A549 (cell line): ENCODE measurements at regions not wholly inside any gene's neighbourhood (a gene's known extent, or its start where the extent isn't known, plus 50 kb on each side); places are given as distances from the start of the nearest gene placed in this dataset.

Source experiments
- ATAC-seq, 2 experiments: fragments of 200-7000 bp in 1 of 2; fragments of >200 bp in 1 of 2; cut with Nextera tagmentation in 1 of 2; cut with Tn5 transposase in 1 of 2; 3 replicates each; pipeline versions ENCODE4 v1.8.0 to v1.9.1; 2018 to 2020; ENCODE audit warnings: mild to moderate bottlenecking in 1 of 2, moderate library complexity in 1 of 2
- CTCF ChIA-PET: fragments of 300-600 bp; sonication (Branson Sonifier 250); formaldehyde crosslinking; extraction: SDS; loops from one replicate; lab custom pipeline; 2021; ENCODE audit warnings: antibody characterized with exemption, inconsistent platforms; lab: Yijun Ruan, JAX
- POLR2A ChIA-PET: fragments of 350-600 bp; formaldehyde crosslinking; extraction: SDS; loops from one replicate; lab custom pipeline; 2021; ENCODE audit warnings: antibody characterized with exemption, inconsistent platforms; lab: Yijun Ruan, JAX
- DNase-seq, 2 experiments: peaks; one replicate each; pipeline versions ENCODE4 v3.0.0 to v3.0.0-alpha.2; 2011 to 2016; ENCODE audit warnings: low read depth in 1 of 2, low spot score in 1 of 2
- FAIRE-seq: peaks from 2 replicates; lab custom pipeline; 2011; peaks lifted over from hg19 to GRCh38; lab: Jason Lieb, UNC
- H3K27ac ChIP-seq, 2 experiments: fragments of >200 bp; sonication (Bioruptor Twin); formaldehyde crosslinking; 3 replicates each; pipeline ENCODE4 v1.5.1; 2016 to 2017
- H3K4me1 ChIP-seq: fragments of >200 bp; sonication (Bioruptor Twin); formaldehyde crosslinking; 3 replicates; pipeline ENCODE4 v1.6.1; 2016
- H3K4me2 ChIP-seq: fragments of >200 bp; sonication (Bioruptor Twin); formaldehyde crosslinking; 3 replicates; pipeline ENCODE4 v1.6.1; 2016
- H3K4me3 ChIP-seq: fragments of >200 bp; sonication (Bioruptor Twin); formaldehyde crosslinking; 3 replicates; pipeline ENCODE4 v1.5.1; 2016
- H3K9me3 ChIP-seq: fragments of >200 bp; sonication (Bioruptor Twin); formaldehyde crosslinking; 3 replicates; pipeline ENCODE4 v1.6.1; 2016
- ATOH8 ChIP-seq: fragments of 250-450 bp; sonication (Bioruptor Pico); IDR thresholded peaks from 2 replicates; pipeline ENCODE4 v1.5.0; 2020; ENCODE audit warnings: low read depth, mild to moderate bottlenecking, moderate library complexity
- BHLHE40 ChIP-seq: IDR thresholded peaks from 2 replicates; pipeline ENCODE4 v1.6.1; 2012; ENCODE audit warnings: low read depth, low read length, inconsistent platforms
- CBX2 ChIP-seq: fragments of 200-600 bp; sonication (generic); IDR thresholded peaks from 2 replicates; pipeline ENCODE4 v1.6.1; 2016; ENCODE audit warnings: low read depth, mild to moderate bottlenecking, borderline replicate concordance
- CEBPB ChIP-seq, 2 experiments: fragments of >200 bp in 1 of 2; sonication (Bioruptor Twin) in 1 of 2; formaldehyde crosslinking in 1 of 2; IDR thresholded peaks; 2 replicates each; pipeline ENCODE4 v1.6.1; 2012 to 2016
- EHF ChIP-seq: fragments of 250-450 bp; sonication (Bioruptor Pico); IDR thresholded peaks from 2 replicates; pipeline ENCODE4 v1.5.0; 2020; ENCODE audit warnings: mild to moderate bottlenecking
- EP300 ChIP-seq, 2 experiments: fragments of >200 bp; sonication (Bioruptor Twin); formaldehyde crosslinking; IDR thresholded peaks; 2 replicates in 1 of 2; 3 replicates in 1 of 2; pipeline ENCODE4 v1.6.1; 2016 to 2017
- ESRRA ChIP-seq: fragments of 150-350 bp; IDR thresholded peaks from 2 replicates; pipeline ENCODE4 v1.6.1; 2014; ENCODE audit warnings: mild to moderate bottlenecking, low read length, borderline replicate concordance
- FOXS1 ChIP-seq: fragments of 250-450 bp; sonication (Bioruptor Pico); IDR thresholded peaks from 2 replicates; pipeline ENCODE4 v1.5.0; 2020; ENCODE audit warnings: mild to moderate bottlenecking, moderate library complexity
- HEYL ChIP-seq: fragments of 250-450 bp; sonication (Bioruptor Pico); IDR thresholded peaks from 2 replicates; pipeline ENCODE4 v1.8.0; 2021; ENCODE audit warnings: mild to moderate bottlenecking, moderate library complexity
- HOXA7 ChIP-seq: fragments of 250-450 bp; sonication (Bioruptor Pico); IDR thresholded peaks from 2 replicates; pipeline ENCODE4 v1.5.0; 2020; ENCODE audit warnings: mild to moderate bottlenecking, moderate library complexity
- HOXB13 ChIP-seq: fragments of 250-450 bp; sonication (Bioruptor Pico); IDR thresholded peaks from 2 replicates; pipeline ENCODE4 v1.5.0; 2020; ENCODE audit warnings: low read depth, mild to moderate bottlenecking, moderate library complexity
- HOXB5 ChIP-seq: fragments of 250-450 bp; sonication (Bioruptor Pico); IDR thresholded peaks from 2 replicates; pipeline ENCODE4 v1.5.0; 2020; ENCODE audit warnings: mild to moderate bottlenecking, moderate library complexity
- KDM1A ChIP-seq: fragments of 200-600 bp; sonication (generic); IDR thresholded peaks from 2 replicates; pipeline ENCODE4 v1.6.1; 2016; ENCODE audit warnings: low read depth, mild to moderate bottlenecking
- MAFK ChIP-seq: fragments of 450-650 bp; IDR thresholded peaks from 2 replicates; pipeline ENCODE4 v1.6.1; 2014; ENCODE audit not compliant: partially characterized antibody
- MAZ ChIP-seq: fragments of 150-350 bp; IDR thresholded peaks from 2 replicates; pipeline ENCODE4 v1.6.1; 2014; ENCODE audit warnings: antibody characterized with exemption, low read depth, low read length, borderline replicate concordance
- PHF8 ChIP-seq: fragments of 200-600 bp; sonication (generic); IDR thresholded peaks from 2 replicates; pipeline ENCODE4 v1.6.1; 2016; ENCODE audit warnings: low read depth, mild to moderate bottlenecking, antibody characterized with exemption, moderate library complexity, borderline replicate concordance
- POLR2A ChIP-seq: IDR thresholded peaks from 2 replicates; pipeline ENCODE4 v1.6.1; 2012; ENCODE audit warnings: mild to moderate bottlenecking, low read length
- RAD21 ChIP-seq, 2 experiments: fragments of >200 bp in 1 of 2; sonication (Bioruptor Twin) in 1 of 2; formaldehyde crosslinking in 1 of 2; IDR thresholded peaks in 1 of 2; conservative IDR thresholded peaks in 1 of 2; 2 replicates in 1 of 2; 3 replicates in 1 of 2; pipeline ENCODE4 v1.6.1; 2012 to 2018; ENCODE audit warnings: inconsistent platforms in 1 of 2
- RARB ChIP-seq: fragments of 250-450 bp; sonication (Bioruptor Pico); IDR thresholded peaks from 2 replicates; pipeline ENCODE4 v1.8.0; 2021; ENCODE audit warnings: mild to moderate bottlenecking, moderate library complexity
- RFX5 ChIP-seq: fragments of 450-650 bp; IDR thresholded peaks from 2 replicates; pipeline ENCODE4 v1.7.1; 2014; ENCODE audit warnings: antibody characterized with exemption, mild to moderate bottlenecking, moderate library complexity
- SREBF2 ChIP-seq: fragments of 450-650 bp; IDR thresholded peaks from 2 replicates; pipeline ENCODE4 v1.6.1; 2014; ENCODE audit warnings: mild to moderate bottlenecking, moderate library complexity
- ZC3H11A ChIP-seq: fragments of 450-650 bp; IDR thresholded peaks from 2 replicates; pipeline ENCODE4 v1.6.1; 2014; ENCODE audit warnings: antibody characterized with exemption, mild to moderate bottlenecking
- WGBS: methylation state at CpG from one replicate; pipeline ENCODE4 v1.1.6; 2017; ENCODE audit errors: missing lambda C conversion rate; 5-methylcytosine and 5-hydroxymethylcytosine counted together
- TF ChIP-seq, protein P1 (sequence below): fragments of 150-350 bp; IDR thresholded peaks from 2 replicates; pipeline ENCODE4 v1.6.1; 2014; ENCODE audit warnings: low read depth, mild to moderate bottlenecking, low read length
- TF ChIP-seq, protein P2 (sequence below): IDR thresholded peaks from 2 replicates; pipeline ENCODE4 v1.6.1; 2012
- TF ChIP-seq, protein P3 (sequence below): fragments of >200 bp; sonication (Bioruptor Twin); formaldehyde crosslinking; IDR thresholded peaks from 3 replicates; pipeline ENCODE4 v1.5.1; 2016
- TF ChIP-seq, protein P4 (sequence below): fragments of 200-600 bp; sonication (generic); IDR thresholded peaks from 2 replicates; pipeline ENCODE4 v1.6.1; 2016; ENCODE audit warnings: antibody characterized with exemption, mild to moderate bottlenecking, moderate library complexity

- TF ChIP-seq FOXS1 (no peak), RARB (CRISPR knock-in tag) (no peak), HOXB13 (CRISPR knock-in tag) (no peak), ZC3H11A (no peak), CBX2 (no peak), RFX5 (no peak), SREBF2 (no peak)
- TF ChIP-seq, protein P1, sequence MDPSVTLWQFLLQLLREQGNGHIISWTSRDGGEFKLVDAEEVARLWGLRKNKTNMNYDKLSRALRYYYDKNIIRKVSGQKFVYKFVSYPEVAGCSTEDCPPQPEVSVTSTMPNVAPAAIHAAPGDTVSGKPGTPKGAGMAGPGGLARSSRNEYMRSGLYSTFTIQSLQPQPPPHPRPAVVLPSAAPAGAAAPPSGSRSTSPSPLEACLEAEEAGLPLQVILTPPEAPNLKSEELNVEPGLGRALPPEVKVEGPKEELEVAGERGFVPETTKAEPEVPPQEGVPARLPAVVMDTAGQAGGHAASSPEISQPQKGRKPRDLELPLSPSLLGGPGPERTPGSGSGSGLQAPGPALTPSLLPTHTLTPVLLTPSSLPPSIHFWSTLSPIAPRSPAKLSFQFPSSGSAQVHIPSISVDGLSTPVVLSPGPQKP = no peak
These were observed 1284.2 kb downstream of the ADGRL3 start (continued) for GRCh38 chr4:62484357-62484756.

DNA sequence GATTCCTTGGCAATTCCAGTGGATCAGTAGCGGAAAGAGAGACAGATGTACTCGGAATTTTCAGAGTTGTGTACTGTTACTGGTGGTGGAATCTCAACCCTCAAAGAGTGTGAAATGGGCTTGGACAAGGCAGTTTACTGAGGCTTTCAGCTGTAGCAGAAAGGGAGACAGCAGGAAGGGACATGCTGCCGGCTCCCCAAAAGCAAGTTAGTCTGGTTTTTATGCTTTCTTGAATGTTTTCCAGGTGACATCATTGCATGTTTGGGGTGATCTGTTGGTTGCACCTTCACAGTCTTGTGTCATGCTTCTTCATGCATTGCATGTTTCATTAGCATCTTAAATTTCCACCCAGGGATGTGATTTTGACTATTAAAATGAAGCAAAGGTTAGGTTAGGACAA, 1282.2 kb downstream of the ADGRL3 start:
- no peak overlapping the region for H3K27ac ChIP-seq
- ChIA-PET CTCF (no interaction called here), POLR2A (no interaction called here)
- 7% methylated on average over 3 of the region's 3 CpGs for WGBS
- DNase-seq = no peak
- no peaks in the 10 kb centered on the region for H3K9me3 ChIP-seq
- no peaks in the 10 kb centered on the region for H3K4me1 ChIP-seq
- no peak for FAIRE-seq
- TF ChIP-seq, protein P2, sequence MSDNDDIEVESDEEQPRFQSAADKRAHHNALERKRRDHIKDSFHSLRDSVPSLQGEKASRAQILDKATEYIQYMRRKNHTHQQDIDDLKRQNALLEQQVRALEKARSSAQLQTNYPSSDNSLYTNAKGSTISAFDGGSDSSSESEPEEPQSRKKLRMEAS = no peak
- ATAC-seq = no peak
- no peak overlapping the region for H3K4me2 ChIP-seq
- no peak overlapping the region for H3K4me3 ChIP-seq

- TF ChIP-seq HOXA7 (no peak), ESRRA (no peak), HEYL (no peak), RAD21 (conservative IDR thresholded peaks at IDR 0.05 in 1 of 2, IDR thresholded peaks at IDR 0.05 in 1 of 2) (no peak), MAFK (no peak), CEBPB (IDR thresholded peaks at IDR 0.05) (no peak), MAZ (no peak), EP300 (IDR thresholded peaks at IDR 0.05) (no peak), ZC3H11A (no peak), BHLHE40 (no peak), KDM1A (no peak), HOXB13 (CRISPR knock-in tag) (no peak)
- TF ChIP-seq, protein P3, sequence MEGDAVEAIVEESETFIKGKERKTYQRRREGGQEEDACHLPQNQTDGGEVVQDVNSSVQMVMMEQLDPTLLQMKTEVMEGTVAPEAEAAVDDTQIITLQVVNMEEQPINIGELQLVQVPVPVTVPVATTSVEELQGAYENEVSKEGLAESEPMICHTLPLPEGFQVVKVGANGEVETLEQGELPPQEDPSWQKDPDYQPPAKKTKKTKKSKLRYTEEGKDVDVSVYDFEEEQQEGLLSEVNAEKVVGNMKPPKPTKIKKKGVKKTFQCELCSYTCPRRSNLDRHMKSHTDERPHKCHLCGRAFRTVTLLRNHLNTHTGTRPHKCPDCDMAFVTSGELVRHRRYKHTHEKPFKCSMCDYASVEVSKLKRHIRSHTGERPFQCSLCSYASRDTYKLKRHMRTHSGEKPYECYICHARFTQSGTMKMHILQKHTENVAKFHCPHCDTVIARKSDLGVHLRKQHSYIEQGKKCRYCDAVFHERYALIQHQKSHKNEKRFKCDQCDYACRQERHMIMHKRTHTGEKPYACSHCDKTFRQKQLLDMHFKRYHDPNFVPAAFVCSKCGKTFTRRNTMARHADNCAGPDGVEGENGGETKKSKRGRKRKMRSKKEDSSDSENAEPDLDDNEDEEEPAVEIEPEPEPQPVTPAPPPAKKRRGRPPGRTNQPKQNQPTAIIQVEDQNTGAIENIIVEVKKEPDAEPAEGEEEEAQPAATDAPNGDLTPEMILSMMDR = no peak
- Histone ChIP-seq H3K4me3 (no peak overlapping the region), H3K4me2 (no peak overlapping the region), H3K27ac (no peak overlapping the region), H3K9me3 (no peaks in the 10 kb centered on the region), H3K4me1 (no peaks in the 10 kb centered on the region)
- 38% methylated on average over 2 of the region's 2 CpGs for WGBS
- ATAC-seq = no peak
- ChIA-PET POLR2A (no interaction called here), CTCF (no interaction called here)
- no peak for DNase-seq
- no peak for FAIRE-seq
These were observed 1275.5 kb downstream of the ADGRL3 start for GRCh38 chr4:62475596-62475995.

DNA sequence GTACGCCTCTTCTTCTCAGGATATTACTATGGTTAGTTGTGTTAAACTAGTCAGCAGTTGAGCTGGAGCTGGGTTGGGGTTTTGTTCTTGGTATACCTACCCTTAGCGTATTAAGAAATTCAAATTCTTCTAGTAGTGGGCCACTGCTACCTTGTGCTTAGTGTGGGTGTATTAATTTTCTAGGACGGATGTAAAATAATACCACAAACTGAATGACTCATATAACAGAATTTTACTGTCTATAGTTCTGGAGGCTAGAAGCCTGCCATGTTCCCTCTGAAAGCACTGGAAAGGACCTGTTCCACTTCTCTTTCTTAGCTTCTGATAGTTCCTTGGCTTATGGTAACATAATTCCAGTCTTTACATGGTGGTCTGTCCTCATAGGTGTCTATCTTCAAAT, 1274.7 kb downstream of the ADGRL3 start:
- Histone ChIP-seq H3K4me1 (no peaks in the 10 kb centered on the region), H3K27ac (no peak overlapping the region), H3K4me2 (no peak overlapping the region), H3K4me3 (no peak overlapping the region), H3K9me3 (no peaks in the 10 kb centered on the region)
- DNase-seq (no peak), ATAC-seq (no peak), FAIRE-seq (no peak)
- WGBS = 10% methylated on average over 3 of the region's 3 CpGs
- ChIA-PET CTCF (no interaction called here), POLR2A (no interaction called here)
- no peak for TF ChIP-seq HOXB5 (CRISPR knock-in tag)
- no peak for TF ChIP-seq HEYL
- no peak for TF ChIP-seq EHF (CRISPR knock-in tag)
- no peak for TF ChIP-seq PHF8
- TF ChIP-seq, protein P4, sequence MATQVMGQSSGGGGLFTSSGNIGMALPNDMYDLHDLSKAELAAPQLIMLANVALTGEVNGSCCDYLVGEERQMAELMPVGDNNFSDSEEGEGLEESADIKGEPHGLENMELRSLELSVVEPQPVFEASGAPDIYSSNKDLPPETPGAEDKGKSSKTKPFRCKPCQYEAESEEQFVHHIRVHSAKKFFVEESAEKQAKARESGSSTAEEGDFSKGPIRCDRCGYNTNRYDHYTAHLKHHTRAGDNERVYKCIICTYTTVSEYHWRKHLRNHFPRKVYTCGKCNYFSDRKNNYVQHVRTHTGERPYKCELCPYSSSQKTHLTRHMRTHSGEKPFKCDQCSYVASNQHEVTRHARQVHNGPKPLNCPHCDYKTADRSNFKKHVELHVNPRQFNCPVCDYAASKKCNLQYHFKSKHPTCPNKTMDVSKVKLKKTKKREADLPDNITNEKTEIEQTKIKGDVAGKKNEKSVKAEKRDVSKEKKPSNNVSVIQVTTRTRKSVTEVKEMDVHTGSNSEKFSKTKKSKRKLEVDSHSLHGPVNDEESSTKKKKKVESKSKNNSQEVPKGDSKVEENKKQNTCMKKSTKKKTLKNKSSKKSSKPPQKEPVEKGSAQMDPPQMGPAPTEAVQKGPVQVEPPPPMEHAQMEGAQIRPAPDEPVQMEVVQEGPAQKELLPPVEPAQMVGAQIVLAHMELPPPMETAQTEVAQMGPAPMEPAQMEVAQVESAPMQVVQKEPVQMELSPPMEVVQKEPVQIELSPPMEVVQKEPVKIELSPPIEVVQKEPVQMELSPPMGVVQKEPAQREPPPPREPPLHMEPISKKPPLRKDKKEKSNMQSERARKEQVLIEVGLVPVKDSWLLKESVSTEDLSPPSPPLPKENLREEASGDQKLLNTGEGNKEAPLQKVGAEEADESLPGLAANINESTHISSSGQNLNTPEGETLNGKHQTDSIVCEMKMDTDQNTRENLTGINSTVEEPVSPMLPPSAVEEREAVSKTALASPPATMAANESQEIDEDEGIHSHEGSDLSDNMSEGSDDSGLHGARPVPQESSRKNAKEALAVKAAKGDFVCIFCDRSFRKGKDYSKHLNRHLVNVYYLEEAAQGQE = no peak
- TF ChIP-seq RAD21 (conservative IDR thresholded peaks at IDR 0.05 in 1 of 2, IDR thresholded peaks at IDR 0.05 in 1 of 2) = no peak
- TF ChIP-seq POLR2A = no peak
- no peak for TF ChIP-seq BHLHE40
- TF ChIP-seq ATOH8 (CRISPR knock-in tag) = no peak
